ENCODE measurements at regions not wholly inside any gene's neighbourhood (a gene's known extent, or its start where the extent isn't known, plus 50 kb on each side); places are given as distances from the start of the nearest gene placed in this dataset.

- POLR2A ChIA-PET: interaction anchor here (0.6 to 1.4 kb wide), 4 partner anchors 9 to 83 kb away, joined by 3 to 5 read pairs (median 4); no protein-coding TSS in a partner anchor
- H3K27ac ChIP-seq (ENCODE audit: low read depth, low read length, poor library complexity, severe bottlenecking): no peak overlapping the region
- no peaks in the 10 kb centered on the region for H3K79me2 ChIP-seq (ENCODE audit: insufficient read depth, low read depth, low read length)
- no TSS peak for BruUV-seq (replicated peaks)
- no peaks in the 10 kb centered on the region for H3K9me3 ChIP-seq (ENCODE audit: low read length)
- H3K4me1 ChIP-seq (ENCODE audit: insufficient read depth, low read length, poor library complexity, severe bottlenecking): no peaks in the 10 kb centered on the region
- H2AFZ ChIP-seq (ENCODE audit: low read length): no peak overlapping the region
- DNase-seq (ENCODE audit: low spot score): no peak
- H3K9me2 ChIP-seq (ENCODE audit: insufficient read depth, low read length): no peaks in the 10 kb centered on the region
- H3K4me3 ChIP-seq (ENCODE audit: low read depth, low read length, poor library complexity, severe bottlenecking): no peak overlapping the region
- TF ChIP-seq EZH2phosphoT487 (IDR thresholded peaks at IDR 0.05; ENCODE audit: borderline replicate concordance, low read depth, low read length): no peak
- TF ChIP-seq CTCF (conservative IDR thresholded peaks at IDR 0.05; ENCODE audit: low read length): no peak
- H3K36me3 ChIP-seq (ENCODE audit: insufficient read depth, low read length): no peaks in the 10 kb centered on the region
- no peaks in the 10 kb centered on the region for H4K20me1 ChIP-seq (ENCODE audit: insufficient read depth, low read length)
- H3K4me2 ChIP-seq (ENCODE audit: low read length): no peak overlapping the region
- intact Hi-C loops (cut with micrococcal nuclease; ENCODE audit: unreplicated experiment): loop anchor here (10.0 kb wide), 1 partner anchor 83 kb away; no protein-coding TSS in a partner anchor
- CTCF ChIA-PET (ENCODE audit: unreplicated experiment): no interaction called here
Observed at GRCh38 chr6:56761651-56762050, 119.0 kb upstream of the DST start.

- Histone ChIP-seq H3K9me2 (ENCODE audit: insufficient read depth, low read length) (no peaks in the 10 kb centered on the region), H3K4me1 (ENCODE audit: insufficient read depth, low read length, poor library complexity, severe bottlenecking) (no peaks in the 10 kb centered on the region), H3K36me3 (ENCODE audit: insufficient read depth, low read length) (no peaks in the 10 kb centered on the region), H4K20me1 (ENCODE audit: insufficient read depth, low read length) (no peaks in the 10 kb centered on the region), H2AFZ (ENCODE audit: low read length) (no peak overlapping the region), H3K4me3 (ENCODE audit: low read depth, low read length, poor library complexity, severe bottlenecking) (no peak overlapping the region), H3K79me2 (ENCODE audit: insufficient read depth, low read depth, low read length) (no peaks in the 10 kb centered on the region), H3K4me2 (ENCODE audit: low read length) (no peak overlapping the region), H3K9me3 (ENCODE audit: low read length) (no peaks in the 10 kb centered on the region), H3K27ac (ENCODE audit: low read depth, low read length, poor library complexity, severe bottlenecking) (no peak overlapping the region)
- CTCF ChIA-PET (ENCODE audit: unreplicated experiment): no interaction called here
- BruUV-seq (replicated peaks): no TSS peak
- intact Hi-C loops (cut with micrococcal nuclease; ENCODE audit: unreplicated experiment): loop anchor here (10.0 kb wide), 1 partner anchor 84 kb away; no protein-coding TSS in a partner anchor
- no peak for TF ChIP-seq CTCF (conservative IDR thresholded peaks at IDR 0.05; ENCODE audit: low read length)
- TF ChIP-seq EZH2phosphoT487 (IDR thresholded peaks at IDR 0.05; ENCODE audit: borderline replicate concordance, low read depth, low read length): no peak
- DNase-seq (ENCODE audit: low spot score): no peak
- POLR2A ChIA-PET: interaction anchor here (1.1 to 1.4 kb wide), 2 partner anchors 10 kb away, joined by 3 to 5 read pairs; no protein-coding TSS in a partner anchor
Observed at GRCh38 chr6:56760842-56761241, 118.2 kb upstream of the DST start.

- Histone ChIP-seq H3K9me3 (ENCODE audit: low read length) (no peaks in the 10 kb centered on the region), H3K79me2 (ENCODE audit: insufficient read depth, low read depth, low read length) (no peaks in the 10 kb centered on the region), H3K4me2 (ENCODE audit: low read length) (no peak overlapping the region), H3K36me3 (ENCODE audit: insufficient read depth, low read length) (no peaks in the 10 kb centered on the region), H3K4me3 (ENCODE audit: low read depth, low read length, poor library complexity, severe bottlenecking) (no peak overlapping the region), H3K9me2 (ENCODE audit: insufficient read depth, low read length) (no peaks in the 10 kb centered on the region), H4K20me1 (ENCODE audit: insufficient read depth, low read length) (no peaks in the 10 kb centered on the region), H2AFZ (ENCODE audit: low read length) (no peak overlapping the region), H3K27ac (ENCODE audit: low read depth, low read length, poor library complexity, severe bottlenecking) (no peak overlapping the region), H3K4me1 (ENCODE audit: insufficient read depth, low read length, poor library complexity, severe bottlenecking) (no peaks in the 10 kb centered on the region)
- POLR2A ChIA-PET: interaction anchor here (0.7 kb wide), 1 partner anchor 81 kb away, joined by 3 read pairs; no protein-coding TSS in a partner anchor
- CTCF ChIA-PET (ENCODE audit: unreplicated experiment): interaction anchor here (1.0 kb wide), 1 partner anchor 47 kb away, joined by 3 read pairs; no protein-coding TSS in a partner anchor
- no TSS peak for BruUV-seq (replicated peaks)
- no peak for TF ChIP-seq EZH2phosphoT487 (IDR thresholded peaks at IDR 0.05; ENCODE audit: borderline replicate concordance, low read depth, low read length)
- intact Hi-C loops (cut with micrococcal nuclease; ENCODE audit: unreplicated experiment): no loop called here
- no peak for DNase-seq (ENCODE audit: low spot score)
Observed at GRCh38 chr6:56759521-56759920, 116.8 kb upstream of the DST start.

All from OCI-LY7 (cell line).